ENCODE measurements at regions not wholly inside any gene's neighbourhood (a gene's known extent, or its start where the extent isn't known, plus 50 kb on each side); places are given as distances from the start of the nearest gene placed in this dataset.

GRCh38 chr16:85544016-85544415 lies 69.1 kb upstream of the GSE1 start:
- TF ChIP-seq CTCF (IDR thresholded peaks at IDR 0.05) (no peak), POLR2AphosphoS5 (IDR thresholded peaks at IDR 0.05) (no peak)
